Ishikawa (cell line): ENCODE measurements at regions not wholly inside any gene's neighbourhood (a gene's known extent, or its start where the extent isn't known, plus 50 kb on each side); places are given as distances from the start of the nearest gene placed in this dataset.

ENCODE experiments used
- CEBPB ChIP-seq: IDR thresholded peaks from 2 replicates; pipeline ENCODE4 v1.6.1; 2012
- CREB1 ChIP-seq: IDR thresholded peaks from 2 replicates; pipeline ENCODE4 v1.6.1; 2012; ENCODE audit warnings: low read depth
- EGR1 ChIP-seq: IDR thresholded peaks from 2 replicates; pipeline ENCODE4 v1.6.1; 2012
- EP300 ChIP-seq: IDR thresholded peaks from 2 replicates; pipeline ENCODE4 v1.6.1; 2012; ENCODE audit warnings: borderline replicate concordance
- FOXM1 ChIP-seq: IDR thresholded peaks from 2 replicates; pipeline ENCODE4 v1.6.1; 2012; ENCODE audit warnings: low read depth, borderline replicate concordance
- NFIC ChIP-seq: IDR thresholded peaks from 2 replicates; pipeline ENCODE4 v1.6.1; 2012
- RAD21 ChIP-seq: IDR thresholded peaks from 2 replicates; pipeline ENCODE4 v1.6.1; 2012; ENCODE audit warnings: low read depth
- TAF1 ChIP-seq: IDR thresholded peaks from 2 replicates; pipeline ENCODE4 v1.6.1; 2012; ENCODE audit warnings: low read depth, mild to moderate bottlenecking
- TCF12 ChIP-seq: IDR thresholded peaks from 2 replicates; pipeline ENCODE4 v1.6.1; 2012; ENCODE audit warnings: low read depth
- TEAD4 ChIP-seq: IDR thresholded peaks from 2 replicates; pipeline ENCODE4 v1.6.1; 2012
- YY1 ChIP-seq: IDR thresholded peaks from 2 replicates; pipeline ENCODE4 v1.6.1; 2012; ENCODE audit warnings: low read depth
- ZBTB7A ChIP-seq: IDR thresholded peaks from 2 replicates; pipeline ENCODE4 v1.6.1; 2012; ENCODE audit warnings: low read depth
- TF ChIP-seq, protein P1 (sequence below): IDR thresholded peaks from 2 replicates; pipeline ENCODE4 v1.6.1; 2012; ENCODE audit warnings: low read depth, mild to moderate bottlenecking
- TF ChIP-seq, protein P2 (sequence below): IDR thresholded peaks from 2 replicates; pipeline ENCODE4 v1.6.1; 2012
- TF ChIP-seq, protein P3 (sequence below): IDR thresholded peaks from 2 replicates; pipeline ENCODE4 v1.6.1; 2012

DNA sequence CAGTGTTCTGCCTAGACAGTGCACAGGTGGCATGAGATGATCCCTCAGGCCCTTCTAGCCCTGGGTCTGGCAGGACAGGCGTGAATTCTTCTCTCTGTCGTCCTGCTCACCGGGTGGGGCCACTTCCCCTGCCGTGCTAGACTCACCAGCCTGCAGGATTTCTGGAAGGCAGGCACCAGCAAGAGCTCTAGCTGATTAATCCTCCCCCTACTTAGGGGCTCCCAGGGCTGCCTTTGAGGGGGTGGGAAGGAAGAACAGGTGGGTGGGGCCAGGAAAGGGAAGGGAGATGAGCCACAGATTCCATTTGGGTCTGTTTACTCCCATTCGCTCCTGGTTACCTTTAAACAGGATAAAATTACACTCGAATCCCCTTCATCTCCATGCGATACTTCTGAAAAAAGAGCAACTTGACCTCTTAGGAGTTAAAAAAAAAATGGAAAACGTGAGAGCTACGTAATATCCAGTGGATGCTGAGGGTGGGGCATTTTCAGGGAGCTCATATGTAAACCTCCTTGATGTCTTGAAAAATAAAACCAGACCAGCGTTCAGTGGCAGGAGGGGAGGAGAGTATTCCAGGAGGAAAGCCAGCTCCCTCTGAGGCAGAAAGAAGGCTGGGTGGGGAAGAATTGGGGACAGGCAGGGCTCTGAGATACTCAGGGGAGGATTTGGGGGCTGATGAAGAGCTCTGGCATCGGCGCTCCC lies 665.5 kb downstream of the PTPRU start:
- TF ChIP-seq CREB1 = no peak
- TF ChIP-seq YY1 = no peak
- TF ChIP-seq FOXM1 = no peak
- no peak for TF ChIP-seq EP300
- TF ChIP-seq, protein P1, sequence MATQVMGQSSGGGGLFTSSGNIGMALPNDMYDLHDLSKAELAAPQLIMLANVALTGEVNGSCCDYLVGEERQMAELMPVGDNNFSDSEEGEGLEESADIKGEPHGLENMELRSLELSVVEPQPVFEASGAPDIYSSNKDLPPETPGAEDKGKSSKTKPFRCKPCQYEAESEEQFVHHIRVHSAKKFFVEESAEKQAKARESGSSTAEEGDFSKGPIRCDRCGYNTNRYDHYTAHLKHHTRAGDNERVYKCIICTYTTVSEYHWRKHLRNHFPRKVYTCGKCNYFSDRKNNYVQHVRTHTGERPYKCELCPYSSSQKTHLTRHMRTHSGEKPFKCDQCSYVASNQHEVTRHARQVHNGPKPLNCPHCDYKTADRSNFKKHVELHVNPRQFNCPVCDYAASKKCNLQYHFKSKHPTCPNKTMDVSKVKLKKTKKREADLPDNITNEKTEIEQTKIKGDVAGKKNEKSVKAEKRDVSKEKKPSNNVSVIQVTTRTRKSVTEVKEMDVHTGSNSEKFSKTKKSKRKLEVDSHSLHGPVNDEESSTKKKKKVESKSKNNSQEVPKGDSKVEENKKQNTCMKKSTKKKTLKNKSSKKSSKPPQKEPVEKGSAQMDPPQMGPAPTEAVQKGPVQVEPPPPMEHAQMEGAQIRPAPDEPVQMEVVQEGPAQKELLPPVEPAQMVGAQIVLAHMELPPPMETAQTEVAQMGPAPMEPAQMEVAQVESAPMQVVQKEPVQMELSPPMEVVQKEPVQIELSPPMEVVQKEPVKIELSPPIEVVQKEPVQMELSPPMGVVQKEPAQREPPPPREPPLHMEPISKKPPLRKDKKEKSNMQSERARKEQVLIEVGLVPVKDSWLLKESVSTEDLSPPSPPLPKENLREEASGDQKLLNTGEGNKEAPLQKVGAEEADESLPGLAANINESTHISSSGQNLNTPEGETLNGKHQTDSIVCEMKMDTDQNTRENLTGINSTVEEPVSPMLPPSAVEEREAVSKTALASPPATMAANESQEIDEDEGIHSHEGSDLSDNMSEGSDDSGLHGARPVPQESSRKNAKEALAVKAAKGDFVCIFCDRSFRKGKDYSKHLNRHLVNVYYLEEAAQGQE = no peak
- no peak for TF ChIP-seq TCF12
- TF ChIP-seq EGR1 = no peak
- TF ChIP-seq ZBTB7A = no peak
- TF ChIP-seq, protein P2, sequence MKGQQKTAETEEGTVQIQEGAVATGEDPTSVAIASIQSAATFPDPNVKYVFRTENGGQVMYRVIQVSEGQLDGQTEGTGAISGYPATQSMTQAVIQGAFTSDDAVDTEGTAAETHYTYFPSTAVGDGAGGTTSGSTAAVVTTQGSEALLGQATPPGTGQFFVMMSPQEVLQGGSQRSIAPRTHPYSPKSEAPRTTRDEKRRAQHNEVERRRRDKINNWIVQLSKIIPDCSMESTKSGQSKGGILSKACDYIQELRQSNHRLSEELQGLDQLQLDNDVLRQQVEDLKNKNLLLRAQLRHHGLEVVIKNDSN = no peak
- no peak for TF ChIP-seq CEBPB
- no peak for TF ChIP-seq NFIC
- no peak for TF ChIP-seq TAF1
- TF ChIP-seq RAD21 = no peak
- TF ChIP-seq, protein P3, sequence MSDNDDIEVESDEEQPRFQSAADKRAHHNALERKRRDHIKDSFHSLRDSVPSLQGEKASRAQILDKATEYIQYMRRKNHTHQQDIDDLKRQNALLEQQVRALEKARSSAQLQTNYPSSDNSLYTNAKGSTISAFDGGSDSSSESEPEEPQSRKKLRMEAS = no peak
- TF ChIP-seq TEAD4 = no peak

DNA sequence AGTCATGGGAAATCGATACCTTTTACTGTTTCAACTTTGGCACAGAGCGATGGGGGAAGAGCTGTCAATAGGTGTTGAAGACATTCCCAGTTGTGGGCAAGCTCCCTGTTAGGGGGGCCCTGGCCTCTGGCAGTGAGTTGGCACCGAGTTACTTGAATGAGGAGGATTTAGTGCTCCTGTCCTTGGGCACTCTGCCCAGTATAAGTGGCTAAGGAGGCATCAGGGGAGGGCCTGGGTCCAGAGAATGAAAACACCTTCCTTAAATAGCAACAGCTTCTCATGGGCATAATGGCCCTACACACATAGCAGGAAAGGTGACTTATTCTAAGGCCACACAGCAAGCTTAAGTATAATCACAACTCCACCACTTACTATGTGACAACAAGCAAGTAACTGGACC lies 664.4 kb downstream of the PTPRU start:
- TF ChIP-seq, protein P2 = no peak
- TF ChIP-seq, protein P3 = no peak
- TF ChIP-seq FOXM1 = no peak
- TF ChIP-seq ZBTB7A = no peak
- TF ChIP-seq TCF12 = no peak
- TF ChIP-seq EGR1 = no peak
- no peak for TF ChIP-seq EP300
- TF ChIP-seq, protein P1 = no peak
- TF ChIP-seq NFIC = no peak
- no peak for TF ChIP-seq RAD21
- TF ChIP-seq YY1 = no peak

DNA sequence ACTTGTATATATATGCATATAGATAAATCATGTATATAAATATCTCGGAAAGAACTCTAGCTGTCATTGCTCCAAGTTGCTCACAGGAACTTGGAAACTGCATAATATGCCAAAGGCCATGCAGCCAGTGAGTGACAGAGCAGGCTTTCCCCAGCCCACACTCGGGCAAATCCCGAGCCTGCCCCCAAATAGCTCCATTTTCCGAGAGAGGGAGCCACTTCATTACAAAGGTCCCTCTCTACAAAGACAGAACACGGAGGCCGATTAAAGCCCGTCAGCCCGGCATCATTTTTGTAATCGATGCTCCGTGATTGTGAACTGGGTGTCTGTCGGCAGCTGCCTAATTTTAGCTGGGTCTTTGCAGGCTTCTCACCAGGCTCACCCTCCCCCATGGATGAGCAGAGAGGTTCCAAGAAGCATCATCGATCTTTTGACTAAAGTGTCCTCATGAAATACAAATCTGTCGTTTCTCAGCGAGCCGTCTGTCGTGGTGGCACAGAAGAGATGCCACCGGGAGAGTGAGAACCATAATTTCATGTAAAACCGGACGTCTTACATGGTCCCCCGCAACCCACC lies 663.9 kb downstream of the PTPRU start:
- no peak for TF ChIP-seq EP300
- TF ChIP-seq TCF12 = no peak
- TF ChIP-seq CEBPB = no peak
- TF ChIP-seq TAF1 = no peak
- no peak for TF ChIP-seq EGR1
- TF ChIP-seq ZBTB7A = no peak
- no peak for TF ChIP-seq FOXM1
- TF ChIP-seq TEAD4 = no peak
- no peak for TF ChIP-seq CREB1
- TF ChIP-seq, protein P3 = no peak
- no peak for TF ChIP-seq NFIC
- TF ChIP-seq YY1 = no peak
- TF ChIP-seq, protein P1 = no peak
- TF ChIP-seq RAD21 = no peak
- TF ChIP-seq, protein P2 = no peak
